ENCODE measurements at regions not wholly inside any gene's neighbourhood (a gene's known extent, or its start where the extent isn't known, plus 50 kb on each side); places are given as distances from the start of the nearest gene placed in this dataset.

GRCh38 chr7:68067845-68068244 lies 1071.2 kb downstream of the TYW1 start:
- no peak for TF ChIP-seq CTCF (IDR thresholded peaks at IDR 0.05)
- no peak for TF ChIP-seq POLR2A (IDR thresholded peaks at IDR 0.05)

Measured in gastroesophageal sphincter (tissue), 3 donors.